H9 (cell line): ENCODE measurements at regions not wholly inside any gene's neighbourhood (a gene's known extent, or its start where the extent isn't known, plus 50 kb on each side); places are given as distances from the start of the nearest gene placed in this dataset.

ENCODE experiments used
- DNase-seq: peaks from one replicate; pipeline ENCODE4 v3.0.0-alpha.2; 2017
- H2AFZ ChIP-seq: one replicate; pipeline ENCODE4 v1.6.1; 2013; ENCODE audit warnings: mild to moderate bottlenecking, low read length, control low read depth, moderate library complexity
- H2AK5ac ChIP-seq: 2 replicates; pipeline ENCODE4 v1.6.1; 2013; ENCODE audit warnings: low read length, control low read depth, mixed read lengths; ENCODE audit not compliant: insufficient read length
- H2BK120ac ChIP-seq: one replicate; pipeline ENCODE4 v1.6.1; 2013; ENCODE audit warnings: low read depth, mild to moderate bottlenecking, low read length, control low read depth, inconsistent platforms; ENCODE audit not compliant: poor library complexity, severe bottlenecking
- H2BK12ac ChIP-seq: 2 replicates; pipeline ENCODE4 v1.6.1; 2013; ENCODE audit warnings: low read length, control low read depth, mixed read lengths, low read depth; ENCODE audit not compliant: insufficient read length
- H2BK15ac ChIP-seq: 2 replicates; pipeline ENCODE4 v1.6.1; 2013; ENCODE audit warnings: low read depth, low read length, control low read depth
- H2BK20ac ChIP-seq: one replicate; pipeline ENCODE4 v1.6.1; 2013; ENCODE audit warnings: low read depth, mild to moderate bottlenecking, low read length, control low read depth, inconsistent platforms; ENCODE audit not compliant: poor library complexity, severe bottlenecking
- H2BK5ac ChIP-seq: 2 replicates; pipeline ENCODE4 v1.6.1; 2013; ENCODE audit warnings: low read length, control low read depth, mixed read lengths; ENCODE audit not compliant: insufficient read length
- H3K14ac ChIP-seq: 2 replicates; pipeline ENCODE4 v1.6.1; 2013; ENCODE audit warnings: low read length, control low read depth; ENCODE audit not compliant: insufficient read depth
- H3K18ac ChIP-seq: 2 replicates; pipeline ENCODE4 v1.6.1; 2013; ENCODE audit warnings: low read depth, mild to moderate bottlenecking, mixed read lengths, low read length, control low read depth; ENCODE audit not compliant: insufficient read length
- H3K23ac ChIP-seq: 2 replicates; pipeline ENCODE4 v1.6.1; 2013; ENCODE audit warnings: low read length, control low read depth, mixed read lengths, low read depth; ENCODE audit not compliant: insufficient read length
- H3K23me2 ChIP-seq: 2 replicates; pipeline ENCODE4 v1.6.1; 2013; ENCODE audit warnings: low read depth, mild to moderate bottlenecking, mixed read lengths, low read length, control low read depth; ENCODE audit not compliant: insufficient read length, poor library complexity, severe bottlenecking
- H3K27ac ChIP-seq: 2 replicates; pipeline ENCODE4 v1.5.1; 2013; ENCODE audit warnings: low read length, control low read depth, mixed read lengths, low read depth; ENCODE audit not compliant: insufficient read length
- H3K27me3 ChIP-seq: 2 replicates; pipeline ENCODE4 v1.6.1; 2013; ENCODE audit warnings: low read length, control low read depth, inconsistent platforms; ENCODE audit not compliant: insufficient read depth
- H3K4ac ChIP-seq: 2 replicates; pipeline ENCODE4 v1.6.1; 2013; ENCODE audit warnings: low read depth, mild to moderate bottlenecking, control low read depth, inconsistent platforms, low read length, moderate library complexity
- H3K4me1 ChIP-seq: 2 replicates; pipeline ENCODE4 v1.6.1; 2013; ENCODE audit warnings: low read length, control low read depth, inconsistent platforms; ENCODE audit not compliant: insufficient read depth
- H3K4me2 ChIP-seq: 2 replicates; pipeline ENCODE4 v1.6.1; 2013; ENCODE audit warnings: low read length, control low read depth, mixed read lengths; ENCODE audit not compliant: insufficient read length, insufficient read depth
- H3K56ac ChIP-seq: 2 replicates; pipeline ENCODE4 v1.6.1; 2013; ENCODE audit warnings: low read depth, mild to moderate bottlenecking, mixed read lengths, low read length, control low read depth; ENCODE audit not compliant: insufficient read length
- H3K79me1 ChIP-seq: 2 replicates; pipeline ENCODE4 v1.6.1; 2013; ENCODE audit warnings: low read depth, mild to moderate bottlenecking, moderate library complexity, low read length, control low read depth, inconsistent platforms; ENCODE audit not compliant: insufficient read depth, poor library complexity, severe bottlenecking
- H3K79me2 ChIP-seq: 2 replicates; pipeline ENCODE4 v1.6.1; 2013; ENCODE audit warnings: low read length, control low read depth, inconsistent platforms; ENCODE audit not compliant: insufficient read depth
- H3K9ac ChIP-seq: 2 replicates; pipeline ENCODE4 v1.6.1; 2013; ENCODE audit warnings: low read length, control low read depth, mixed read lengths; ENCODE audit not compliant: insufficient read length; ENCODE audit errors: extremely low read depth
- H3K9me3 ChIP-seq: one replicate; pipeline ENCODE4 v1.6.1; 2013; ENCODE audit warnings: low read depth, low read length, inconsistent platforms; ENCODE audit not compliant: control insufficient read depth
- H3T11ph ChIP-seq: one replicate; pipeline ENCODE4 v1.6.1; 2013; ENCODE audit warnings: mild to moderate bottlenecking, low read length, control low read depth, inconsistent platforms
- H4K20me1 ChIP-seq: one replicate; pipeline ENCODE4 v1.6.1; 2013; ENCODE audit not compliant: control insufficient read depth, insufficient read length, insufficient read depth
- H4K5ac ChIP-seq: 2 replicates; pipeline ENCODE4 v1.6.1; 2013; ENCODE audit warnings: low read depth, mild to moderate bottlenecking, mixed read lengths, low read length, control low read depth; ENCODE audit not compliant: insufficient read length
- H4K8ac ChIP-seq: replicated peaks from 2 replicates; pipeline ENCODE4 v1.6.1; 2013; ENCODE audit warnings: low read length, control low read depth, mixed read lengths, low read depth; ENCODE audit not compliant: insufficient read length
- H4K91ac ChIP-seq: 2 replicates; pipeline ENCODE4 v1.6.1; 2013; ENCODE audit warnings: low read depth, mild to moderate bottlenecking, moderate library complexity, mixed read lengths, low read length, control low read depth; ENCODE audit not compliant: insufficient read length
- H3K27ac Mint-ChIP-seq, 3 experiments: 2 replicates in 2 of 3; 3 replicates in 1 of 3; pipeline ENCODE4 v1.8.0; 2020 to 2021; ENCODE audit warnings: mixed read lengths in 3 of 3, mild to moderate bottlenecking in 1 of 3, moderate library complexity in 1 of 3
- H3K27me3 Mint-ChIP-seq: 2 replicates; pipeline ENCODE4 v1.8.0; 2021; ENCODE audit warnings: low read depth, mild to moderate bottlenecking, moderate library complexity, mixed read lengths
- H3K36me3 Mint-ChIP-seq, 3 experiments: 2 replicates in 2 of 3; 3 replicates in 1 of 3; pipeline ENCODE4 v1.8.0; 2020 to 2021; ENCODE audit warnings: low read depth in 3 of 3, mixed read lengths in 3 of 3; ENCODE audit not compliant: insufficient read depth in 1 of 3
- H3K4me1 Mint-ChIP-seq, 2 experiments: 2 replicates each; pipeline ENCODE4 v1.8.0; 2020; ENCODE audit warnings: mixed read lengths in 2 of 2
- H3K4me3 Mint-ChIP-seq, 2 experiments: 2 replicates in 1 of 2; 3 replicates in 1 of 2; pipeline ENCODE4 v1.8.0; 2020 to 2021; ENCODE audit warnings: mild to moderate bottlenecking in 2 of 2, mixed read lengths in 2 of 2, moderate library complexity in 1 of 2
- H3K9me3 Mint-ChIP-seq, 2 experiments: 2 replicates in 1 of 2; 3 replicates in 1 of 2; pipeline ENCODE4 v1.8.0; 2020; ENCODE audit warnings: mild to moderate bottlenecking in 2 of 2, mixed read lengths in 2 of 2, moderate library complexity in 1 of 2
- CTCF ChIP-seq: fragments of 200-600 bp; sonication (generic); conservative IDR thresholded peaks from 3 replicates; pipeline ENCODE4 v1.8.0; 2021; ENCODE audit warnings: antibody characterized with exemption, mild to moderate bottlenecking
- WGBS: extraction: QIAGEN DNeasy Blood & Tissue Kit; methylation state at CpG from one replicate; pipeline ENCODE4 v1.1.7; 2013; ENCODE audit warnings: missing lambda C conversion rate, low lambda C conversion rate, mixed read lengths; ENCODE audit not compliant: insufficient read length; ENCODE audit errors: extremely low coverage; 5-methylcytosine and 5-hydroxymethylcytosine counted together

GRCh38 chr2:123362671-123363440 is 662.2 kb upstream of the CNTNAP5 start:
- Histone ChIP-seq H2BK5ac (no peak overlapping the region), H4K8ac (no peak overlapping the region), H3K4me2 (no peak overlapping the region), H3K79me1 (no peaks in the 10 kb centered on the region), H3K18ac (no peak overlapping the region), H3K4ac (no peak overlapping the region), H2BK20ac (no peak overlapping the region), H3K9me3 (no peaks in the 10 kb centered on the region), H2AK5ac (no peak overlapping the region), H3K79me2 (no peaks in the 10 kb centered on the region), H2BK120ac (no peak overlapping the region), H4K91ac (no peak overlapping the region), H3K56ac (no peak overlapping the region), H3K14ac (no peak overlapping the region), H3K23me2 (no peaks in the 10 kb centered on the region), H4K5ac (no peak overlapping the region), H2BK12ac (no peak overlapping the region), H3K27me3 (no peaks in the 10 kb centered on the region), H3K9ac (no peak overlapping the region), H3K27ac (no peak overlapping the region), H2BK15ac (no peak overlapping the region), H3T11ph (no peak overlapping the region), H4K20me1 (no peaks in the 10 kb centered on the region), H3K23ac (no peak overlapping the region), H3K4me1 (no peaks in the 10 kb centered on the region), H2AFZ (no peak overlapping the region)
- no peak for TF ChIP-seq CTCF
- Mint-ChIP-seq H3K4me1 (peaks cover 0 to 3% of the 10 kb centered on the region in 2 experiments; a peak in 3 of 4 replicates), H3K36me3 (no peaks in the 10 kb centered on the region), H3K4me3 (no peak overlapping the region), H3K27me3 (no peaks in the 10 kb centered on the region), H3K27ac (no peak overlapping the region; a peak in 1 of 7 replicates), H3K9me3 (peaks cover 3 to 7% of the 10 kb centered on the region in 2 experiments; a peak in 2 of 5 replicates)
- DNase-seq, result no peak
- WGBS, result no CpG with 5 or more reads among the region's 8 CpGs
